NCI-H524 treated with DMSO at 0.1 percent for 48 hours (cell line): ENCODE measurements at regions not wholly inside any gene's neighbourhood (a gene's known extent, or its start where the extent isn't known, plus 50 kb on each side); places are given as distances from the start of the nearest gene placed in this dataset.

Experiments
- DNase-seq: peaks from one replicate; lab custom pipeline; 2025; lab: John Stamatoyannopoulos, UW

- no peak for DNase-seq
Measured at GRCh38 chr11:122176651-122177050, 60.6 kb upstream of the BLID start.

DNA sequence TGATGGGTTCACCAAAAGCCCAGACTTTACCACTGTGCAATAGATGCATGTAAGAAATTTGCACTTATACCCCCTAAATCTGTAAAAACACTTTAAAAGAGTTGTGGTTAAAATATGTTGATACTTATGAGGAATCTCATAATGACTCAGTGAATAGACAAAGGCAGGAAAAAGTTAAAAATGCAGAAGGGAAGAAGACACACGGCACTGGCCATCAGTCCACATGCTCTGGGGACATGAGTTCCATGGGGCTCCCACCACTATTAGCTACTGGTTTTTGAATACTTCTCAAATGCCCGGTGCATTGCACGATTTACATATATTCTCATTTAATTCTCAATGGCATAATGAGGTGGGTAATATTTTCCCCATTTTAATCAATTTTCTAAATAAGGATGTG lies 59.3 kb upstream of the BLID start:
- DNase-seq = no peak

DNA sequence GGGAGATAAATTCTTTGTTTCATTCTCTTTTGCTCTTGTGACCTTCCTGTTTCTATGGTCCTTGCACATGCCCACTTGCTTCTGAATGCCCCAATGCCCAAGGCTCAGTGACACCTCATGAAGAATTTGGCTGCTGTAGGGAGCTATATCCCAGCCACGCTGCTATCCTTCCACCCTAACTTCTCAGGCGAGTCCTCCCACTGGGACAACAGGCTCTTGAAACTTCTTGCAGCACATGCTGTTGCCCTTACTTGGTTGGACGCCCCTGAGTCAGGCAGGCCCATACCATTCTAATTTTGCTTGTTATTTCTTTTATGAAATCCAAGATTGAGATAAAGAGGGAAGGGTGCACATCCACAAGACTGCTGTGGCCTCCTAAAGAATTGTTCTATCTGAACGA lies 57.6 kb upstream of the BLID start:
- DNase-seq = no peak

DNA sequence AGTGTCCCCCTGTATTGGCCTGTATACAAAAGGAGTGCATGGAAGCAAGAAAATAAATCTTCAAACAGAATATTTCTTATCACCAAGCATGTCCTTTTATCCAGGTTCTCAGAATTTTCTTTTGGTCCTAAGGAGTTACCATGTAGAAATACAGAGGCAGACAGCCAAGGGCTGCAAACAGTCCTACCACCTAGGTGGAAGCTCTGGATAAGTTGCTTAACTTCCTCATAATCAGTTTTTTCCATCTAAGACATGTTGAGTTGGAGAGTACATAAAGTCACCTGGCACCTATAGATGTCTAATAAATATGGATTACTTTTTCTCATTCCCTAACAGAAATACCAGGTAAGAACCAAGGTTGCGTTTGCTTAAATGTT lies 57.0 kb upstream of the BLID start:
- no peak for DNase-seq

DNA sequence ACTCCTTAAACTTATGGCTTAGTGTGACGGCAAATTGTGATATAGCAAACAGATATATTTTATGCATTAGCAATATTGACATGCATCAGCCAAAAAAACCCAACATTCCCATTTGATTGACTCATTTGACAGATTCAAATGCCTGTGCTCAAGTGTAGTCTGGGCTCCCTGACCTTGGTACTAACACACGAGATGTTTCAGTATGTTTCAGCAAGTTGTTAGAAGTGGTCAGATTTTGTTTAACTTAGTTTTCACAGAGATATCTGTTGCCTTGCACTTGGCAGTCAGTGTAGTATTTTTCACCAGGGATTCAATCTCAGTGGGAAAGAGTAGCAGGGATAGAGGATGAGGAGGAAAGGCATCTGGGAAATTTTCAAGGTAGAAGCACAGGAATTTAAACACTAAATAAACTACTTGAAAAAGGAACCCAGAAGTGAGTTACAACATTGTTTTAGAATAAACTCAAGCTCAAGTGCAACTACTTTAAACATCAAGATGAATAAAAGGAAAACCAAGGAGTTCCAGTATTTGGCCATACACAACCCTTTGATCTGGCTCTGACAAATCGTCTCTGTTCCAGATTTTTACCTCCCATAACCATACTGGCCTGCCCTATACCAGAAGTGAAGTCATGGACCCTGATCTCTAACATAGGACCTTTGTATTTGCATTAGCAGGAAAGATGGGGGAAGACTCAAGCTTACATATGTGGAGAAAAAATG lies 56.5 kb upstream of the BLID start:
- no peak for DNase-seq

- no peak for DNase-seq
Measured at GRCh38 chr11:122170815-122171475, 54.9 kb upstream of the BLID start.

DNA sequence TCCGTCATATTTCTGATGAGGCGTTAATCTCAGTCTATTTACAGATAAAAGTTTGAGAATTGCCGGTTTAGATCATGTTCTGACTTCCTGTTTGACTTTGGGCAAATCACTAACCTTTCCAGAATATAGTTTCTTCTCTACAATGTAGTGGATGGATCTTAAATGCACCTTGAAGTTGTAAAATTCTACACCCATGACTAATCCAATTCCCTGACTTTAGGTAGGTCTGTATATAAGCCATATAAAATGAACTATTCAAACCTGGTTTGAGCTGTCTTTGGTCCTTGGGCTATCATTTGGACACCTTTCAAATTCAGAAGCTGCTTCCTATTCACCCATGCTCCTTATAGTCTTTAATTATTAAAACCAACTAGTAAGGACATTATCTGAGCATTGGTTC lies 52.2 kb upstream of the BLID start:
- DNase-seq = no peak

DNA sequence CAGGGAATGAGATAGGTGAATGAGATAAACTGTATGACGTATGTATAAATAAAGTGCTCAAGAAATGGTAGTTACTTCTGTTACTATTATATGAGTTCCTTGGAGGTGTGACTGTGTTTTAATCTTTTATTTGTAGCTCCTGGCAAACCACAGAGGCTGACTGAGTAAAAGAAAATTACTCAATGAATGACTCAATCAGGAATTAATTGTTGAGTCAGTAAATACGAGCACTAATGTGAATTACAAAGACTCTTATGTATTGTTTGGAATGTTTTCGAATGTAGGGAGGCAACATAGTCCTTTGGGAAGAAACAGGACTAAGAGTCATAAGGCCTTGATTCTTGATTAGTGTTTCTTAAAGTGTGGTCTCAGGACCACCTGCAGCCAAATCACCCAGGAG lies 51.1 kb upstream of the BLID start:
- no peak for DNase-seq

DNA sequence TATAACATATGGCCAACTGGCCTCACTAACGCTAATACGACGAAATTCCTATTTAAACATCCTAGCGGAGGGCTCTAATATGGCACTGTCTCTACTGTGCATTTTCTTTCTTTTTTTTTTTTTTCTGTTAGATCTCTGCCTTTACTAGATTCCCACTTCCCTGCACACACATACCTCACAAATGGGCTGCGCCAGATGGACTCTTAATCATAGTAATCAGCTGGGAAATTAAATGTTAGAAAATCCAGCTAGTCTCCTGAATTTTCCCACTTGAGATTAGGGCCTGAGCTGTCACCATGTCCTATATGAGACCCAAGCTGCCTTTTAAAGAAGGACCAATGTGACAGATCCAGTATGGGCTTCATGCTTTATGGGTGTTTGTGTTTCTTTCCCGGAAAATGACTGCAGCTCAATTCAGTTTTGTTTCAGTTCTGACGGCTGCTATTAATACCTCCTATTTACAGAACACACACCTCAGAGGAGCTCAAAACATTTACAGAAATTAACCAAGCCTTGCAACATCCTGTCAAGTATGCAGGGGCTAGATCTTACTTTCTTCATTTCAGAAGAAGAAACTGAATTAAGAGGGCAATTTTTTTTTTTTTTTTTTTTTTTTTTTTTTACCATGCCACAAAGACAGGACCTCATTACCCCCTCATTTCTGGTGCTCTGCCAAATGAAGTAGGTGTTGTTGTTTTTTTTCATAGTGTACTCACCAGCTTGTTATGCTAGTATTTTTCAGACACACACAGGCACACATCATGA lies 49.8 kb upstream of the BLID start:
- peak; percentile 94 for DNase-seq
